ENCODE measurements at regions not wholly inside any gene's neighbourhood (a gene's known extent, or its start where the extent isn't known, plus 50 kb on each side); places are given as distances from the start of the nearest gene placed in this dataset.
"Not testable (repeated sequence)": the region's sequence is repeated elsewhere in the genome, so short reads cannot be mapped to it uniquely, and the experiment has no call there.

- DNase-seq (ENCODE audit: low read depth): no peak
- H3K4me3 ChIP-seq (ENCODE audit: low read depth, low read length): no peak overlapping the region
- TF ChIP-seq CTCF (IDR thresholded peaks at IDR 0.05; ENCODE audit: control insufficient read depth, extremely low read depth, insufficient read depth): no peak
Observed at GRCh38 chr20:50442512-50442911, 67.7 kb upstream of the PTPN1 start.

GRCh38 chr20:50445354-50446151 lies 64.6 kb upstream of the PTPN1 start:
- TF ChIP-seq CTCF (IDR thresholded peaks at IDR 0.05; ENCODE audit: control insufficient read depth, extremely low read depth, insufficient read depth): no peak
- H3K4me3 ChIP-seq (ENCODE audit: low read depth, low read length): no peak overlapping the region
- DNase-seq (ENCODE audit: low read depth): no peak

GRCh38 chr20:50446351-50447101 lies 63.7 kb upstream of the PTPN1 start:
- DNase-seq (ENCODE audit: low read depth): no peak
- TF ChIP-seq CTCF (IDR thresholded peaks at IDR 0.05; ENCODE audit: control insufficient read depth, extremely low read depth, insufficient read depth): no peak
- H3K4me3 ChIP-seq (ENCODE audit: low read depth, low read length): no peak overlapping the region

GRCh38 chr20:50447102-50447804 lies 62.9 kb upstream of the PTPN1 start:
- no peak overlapping the region for H3K4me3 ChIP-seq (ENCODE audit: low read depth, low read length)
- DNase-seq (ENCODE audit: low read depth): no peak
- no peak for TF ChIP-seq CTCF (IDR thresholded peaks at IDR 0.05; ENCODE audit: control insufficient read depth, extremely low read depth, insufficient read depth)

DNA sequence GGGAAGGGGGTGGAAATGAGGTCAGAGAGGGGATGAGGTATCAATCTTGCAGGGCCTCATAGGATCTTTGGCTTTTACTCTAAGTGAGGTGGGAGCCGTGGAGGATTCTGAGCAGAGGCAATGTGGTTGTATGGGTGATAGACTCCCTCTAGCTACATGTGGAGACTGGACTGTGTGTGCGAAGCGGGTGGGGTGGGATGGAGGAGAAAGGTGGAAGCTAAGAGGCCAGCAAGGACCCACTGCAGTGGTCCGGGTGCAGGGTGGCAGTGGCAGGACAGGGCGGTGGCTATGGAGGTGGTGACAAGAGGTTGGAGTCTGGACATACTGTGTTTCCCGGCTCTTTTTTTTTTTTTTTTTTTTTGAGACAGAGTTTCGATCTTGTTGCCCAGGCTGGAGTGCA lies 62.4 kb upstream of the PTPN1 start:
- H3K4me3 ChIP-seq (ENCODE audit: low read depth, low read length): no peak overlapping the region
- TF ChIP-seq CTCF (IDR thresholded peaks at IDR 0.05; ENCODE audit: control insufficient read depth, extremely low read depth, insufficient read depth): no peak
- no peak for DNase-seq (ENCODE audit: low read depth)

DNA sequence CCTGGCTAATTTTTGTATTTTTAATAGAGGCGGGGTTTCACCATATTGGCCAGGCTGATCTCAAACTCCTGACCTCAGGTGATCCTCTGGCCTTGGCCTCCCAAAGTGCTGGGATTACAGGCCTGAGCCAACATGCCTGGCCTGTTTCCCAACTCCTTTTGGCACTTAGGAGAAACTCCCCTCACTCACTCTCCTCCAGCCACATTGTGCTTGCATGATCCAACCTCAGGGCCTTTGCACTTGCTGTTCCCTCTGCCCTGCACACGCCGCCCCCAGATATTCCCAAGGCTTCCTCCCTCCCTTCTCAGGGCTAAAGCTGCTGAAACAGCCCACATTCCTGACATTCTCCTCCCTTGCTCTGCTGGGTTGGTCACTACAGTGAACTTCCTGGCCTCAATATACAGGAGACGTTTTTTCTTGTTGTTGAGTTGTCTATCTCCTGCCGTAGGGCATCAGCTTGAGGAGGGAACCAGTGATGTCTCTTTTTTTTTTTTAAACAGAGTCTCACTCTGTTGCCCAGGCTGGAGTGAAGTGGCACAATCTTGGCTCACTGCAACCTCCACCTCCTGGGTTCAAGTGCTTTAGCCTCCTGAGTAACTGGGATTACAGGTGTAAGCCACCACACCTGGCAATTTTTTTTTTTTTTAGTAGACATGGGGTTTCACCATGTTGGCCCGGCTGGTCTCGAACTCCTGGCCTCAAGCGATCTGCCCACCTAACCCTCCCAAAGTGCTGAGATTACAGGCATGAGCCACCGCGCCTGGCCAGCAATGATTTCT lies 61.4 kb upstream of the PTPN1 start:
- not testable (repeated sequence) for H3K4me3 ChIP-seq (ENCODE audit: low read depth, low read length); DNase-seq (ENCODE audit: low read depth)

Data from LNCaP clone FGC (cell line).